DND-41 (cell line): ENCODE measurements at regions not wholly inside any gene's neighbourhood (a gene's known extent, or its start where the extent isn't known, plus 50 kb on each side); places are given as distances from the start of the nearest gene placed in this dataset.
A peak's percentile ranks its signal among the peaks of the same experiment; 100 is the strongest.

Experiments
- ATAC-seq: fragments of 200-7000 bp; cut with Tn5 transposase; 3 replicates; pipeline ENCODE4 v1.9.1; 2021; ENCODE audit warnings: low read depth; ENCODE audit not compliant: insufficient read depth
- DNase-seq: peaks from one replicate; pipeline ENCODE4 v3.0.0-alpha.2; 2020
- H2AFZ ChIP-seq: 2 replicates; pipeline ENCODE4 v1.6.0; 2012; ENCODE audit warnings: low read depth, low read length
- H3K27ac ChIP-seq: 2 replicates; pipeline ENCODE4 v1.5.1; 2012; ENCODE audit warnings: low read length, inconsistent platforms
- H3K27me3 ChIP-seq: fragments of 200-600 bp; sonication (generic); 2 replicates; pipeline ENCODE4 v1.6.0; 2012; ENCODE audit warnings: low read length, mild to moderate bottlenecking, inconsistent platforms; ENCODE audit not compliant: insufficient read depth, poor library complexity
- H3K36me3 ChIP-seq: 2 replicates; pipeline ENCODE4 v1.5.1; 2012; ENCODE audit warnings: low read length, inconsistent platforms; ENCODE audit not compliant: insufficient read depth
- H3K4me1 ChIP-seq: 2 replicates; pipeline ENCODE4 v1.5.1; 2012; ENCODE audit warnings: mild to moderate bottlenecking, low read length; ENCODE audit not compliant: insufficient read depth
- H3K4me2 ChIP-seq: 2 replicates; pipeline ENCODE4 v1.6.0; 2012; ENCODE audit warnings: mild to moderate bottlenecking, moderate library complexity, low read length, inconsistent platforms; ENCODE audit not compliant: insufficient read depth
- H3K4me3 ChIP-seq, 2 experiments: fragments of 200-600 bp in 1 of 2; shearing (Covaris generic) in 1 of 2; 2 replicates each; pipeline ENCODE4 v1.5.1; 2012 to 2016; ENCODE audit warnings: inconsistent platforms in 2 of 2, low read length in 2 of 2, mild to moderate bottlenecking in 2 of 2, low read depth in 1 of 2, moderate library complexity in 1 of 2
- H3K79me2 ChIP-seq: 2 replicates; pipeline ENCODE4 v1.6.0; 2012; ENCODE audit warnings: low read length, inconsistent platforms; ENCODE audit not compliant: insufficient read depth
- H3K9ac ChIP-seq: 2 replicates; pipeline ENCODE4 v1.6.0; 2012; ENCODE audit warnings: low read depth, mild to moderate bottlenecking, inconsistent platforms, low read length, moderate library complexity
- H3K9me3 ChIP-seq: 2 replicates; pipeline ENCODE4 v1.5.1; 2012; ENCODE audit warnings: low read length, moderate library complexity, mild to moderate bottlenecking, inconsistent platforms; ENCODE audit not compliant: insufficient read depth, severe bottlenecking
- H4K20me1 ChIP-seq: 2 replicates; pipeline ENCODE4 v1.6.0; 2012; ENCODE audit warnings: low read length; ENCODE audit not compliant: insufficient read depth
- CTCF ChIP-seq: IDR thresholded peaks from 2 replicates; pipeline ENCODE4 v1.5.1; 2012; ENCODE audit warnings: borderline replicate concordance, low read length, moderate library complexity, mild to moderate bottlenecking; ENCODE audit not compliant: poor library complexity, severe bottlenecking; ENCODE audit errors: extremely low read depth
- EZH2 ChIP-seq: IDR thresholded peaks from 3 replicates; pipeline ENCODE4 v1.6.1; 2012; ENCODE audit warnings: borderline replicate concordance, low read depth, mild to moderate bottlenecking, moderate library complexity, low read length, inconsistent platforms; ENCODE audit not compliant: severe bottlenecking

GRCh38 chr3:88403319-88403718 is 253.6 kb downstream of the C3orf38 start:
- Histone ChIP-seq H3K4me3 (no peak overlapping the region), H4K20me1 (no peaks in the 10 kb centered on the region), H3K4me1 (no peaks in the 10 kb centered on the region), H3K27ac (no peak overlapping the region), H3K79me2 (no peaks in the 10 kb centered on the region), H3K9ac (no peak overlapping the region), H3K27me3 (no peaks in the 10 kb centered on the region), H3K9me3 (no peaks in the 10 kb centered on the region), H3K36me3 (no peaks in the 10 kb centered on the region), H3K4me2 (no peak overlapping the region), H2AFZ (no peak overlapping the region)
- DNase-seq, result no peak
- ATAC-seq, result no peak
- TF ChIP-seq EZH2 (no peak), CTCF (no peak)

GRCh38 chr3:88408097-88408496 is 258.3 kb downstream of the C3orf38 start:
- H3K9me3 ChIP-seq, result no peaks in the 10 kb centered on the region
- H3K36me3 ChIP-seq, result no peaks in the 10 kb centered on the region
- no peak overlapping the region for H3K4me2 ChIP-seq
- DNase-seq (no peak), ATAC-seq (no peak)
- TF ChIP-seq EZH2, result no peak
- TF ChIP-seq CTCF, result no peak
- no peak overlapping the region for H3K9ac ChIP-seq
- H3K79me2 ChIP-seq, result no peaks in the 10 kb centered on the region
- H4K20me1 ChIP-seq, result no peaks in the 10 kb centered on the region
- H3K4me3 ChIP-seq, result no peak overlapping the region
- H2AFZ ChIP-seq, result no peak overlapping the region
- no peaks in the 10 kb centered on the region for H3K27me3 ChIP-seq
- H3K4me1 ChIP-seq, result no peaks in the 10 kb centered on the region
- no peak overlapping the region for H3K27ac ChIP-seq

- DNase-seq (no peak), ATAC-seq (no peak)
- Histone ChIP-seq H3K4me3 (no peak overlapping the region), H3K4me2 (no peak overlapping the region), H4K20me1 (no peaks in the 10 kb centered on the region), H2AFZ (no peak overlapping the region), H3K36me3 (no peaks in the 10 kb centered on the region), H3K27ac (no peak overlapping the region), H3K9ac (no peak overlapping the region), H3K4me1 (no peaks in the 10 kb centered on the region), H3K9me3 (no peaks in the 10 kb centered on the region), H3K27me3 (no peaks in the 10 kb centered on the region), H3K79me2 (no peaks in the 10 kb centered on the region)
- TF ChIP-seq CTCF (no peak), EZH2 (no peak)
Measured at GRCh38 chr3:88408935-88409334, 259.2 kb downstream of the C3orf38 start.

GRCh38 chr3:88410259-88410658 is 260.5 kb downstream of the C3orf38 start:
- Histone ChIP-seq H3K36me3 (no peaks in the 10 kb centered on the region), H3K9me3 (no peaks in the 10 kb centered on the region), H3K27ac (no peak overlapping the region), H3K4me2 (no peak overlapping the region), H3K79me2 (no peaks in the 10 kb centered on the region), H3K4me1 (no peaks in the 10 kb centered on the region), H2AFZ (no peak overlapping the region), H3K27me3 (no peaks in the 10 kb centered on the region), H4K20me1 (no peaks in the 10 kb centered on the region), H3K4me3 (no peak overlapping the region), H3K9ac (no peak overlapping the region)
- TF ChIP-seq EZH2, result no peak
- TF ChIP-seq CTCF, result no peak
- ATAC-seq (peak; percentile 87), DNase-seq (peak; percentile 32)
